ENCODE measurements at regions not wholly inside any gene's neighbourhood (a gene's known extent, or its start where the extent isn't known, plus 50 kb on each side); places are given as distances from the start of the nearest gene placed in this dataset.

GRCh38 chr5:104237586-104237985 lies 675.0 kb upstream of the NUDT12 start:
- Mint-ChIP-seq H3K9me3 (peaks cover 3% of the 10 kb centered on the region), H3K4me3 (no peak overlapping the region), H3K27ac (no peak overlapping the region), H3K36me3 (ENCODE audit: low read depth) (no peaks in the 10 kb centered on the region), H3K4me1 (ENCODE audit: low read depth) (no peaks in the 10 kb centered on the region), H3K27me3 (no peaks in the 10 kb centered on the region)
- intact Hi-C loops (cut with micrococcal nuclease): no loop called here

GRCh38 chr5:104223885-104224773 lies 661.5 kb upstream of the NUDT12 start:
- H3K4me3 Mint-ChIP-seq: no peak overlapping the region
- H3K9me3 Mint-ChIP-seq: no peaks in the 10 kb centered on the region
- H3K27ac Mint-ChIP-seq: no peak overlapping the region
- H3K4me1 Mint-ChIP-seq (ENCODE audit: low read depth): no peaks in the 10 kb centered on the region
- intact Hi-C loops (cut with micrococcal nuclease): no loop called here
- H3K36me3 Mint-ChIP-seq (ENCODE audit: low read depth): no peaks in the 10 kb centered on the region
- no peaks in the 10 kb centered on the region for H3K27me3 Mint-ChIP-seq

GRCh38 chr5:104218200-104218599 lies 655.6 kb upstream of the NUDT12 start:
- H3K4me3 Mint-ChIP-seq: no peak overlapping the region
- intact Hi-C loops (cut with micrococcal nuclease): no loop called here
- no peaks in the 10 kb centered on the region for H3K36me3 Mint-ChIP-seq (ENCODE audit: low read depth)
- H3K4me1 Mint-ChIP-seq (ENCODE audit: low read depth): no peaks in the 10 kb centered on the region
- no peaks in the 10 kb centered on the region for H3K27me3 Mint-ChIP-seq
- H3K27ac Mint-ChIP-seq: no peak overlapping the region
- H3K9me3 Mint-ChIP-seq: no peaks in the 10 kb centered on the region

- no peaks in the 10 kb centered on the region for H3K27me3 Mint-ChIP-seq
- peaks cover 4% of the 10 kb centered on the region for H3K9me3 Mint-ChIP-seq
- H3K27ac Mint-ChIP-seq: no peak overlapping the region
- H3K4me3 Mint-ChIP-seq: no peak overlapping the region
- intact Hi-C loops (cut with micrococcal nuclease): no loop called here
- no peaks in the 10 kb centered on the region for H3K36me3 Mint-ChIP-seq (ENCODE audit: low read depth)
- H3K4me1 Mint-ChIP-seq (ENCODE audit: low read depth): no peaks in the 10 kb centered on the region
Observed at GRCh38 chr5:104213216-104213615, 650.6 kb upstream of the NUDT12 start.

- intact Hi-C loops (cut with micrococcal nuclease): no loop called here
Observed at GRCh38 chr5:104199771-104200170, 637.2 kb upstream of the NUDT12 start.

GRCh38 chr5:104198156-104198555 lies 635.6 kb upstream of the NUDT12 start:
- no peaks in the 10 kb centered on the region for H3K4me1 Mint-ChIP-seq (ENCODE audit: low read depth)
- no peaks in the 10 kb centered on the region for H3K27me3 Mint-ChIP-seq
- no peak overlapping the region for H3K27ac Mint-ChIP-seq
- no peaks in the 10 kb centered on the region for H3K36me3 Mint-ChIP-seq (ENCODE audit: low read depth)
- no peaks in the 10 kb centered on the region for H3K9me3 Mint-ChIP-seq
- H3K4me3 Mint-ChIP-seq: no peak overlapping the region
- intact Hi-C loops (cut with micrococcal nuclease): no loop called here

More at GRCh38 chr5:104199771-104200170, 637.2 kb upstream of the NUDT12 start:
- no peak overlapping the region for H3K27ac Mint-ChIP-seq
- no peaks in the 10 kb centered on the region for H3K36me3 Mint-ChIP-seq (ENCODE audit: low read depth)
- H3K9me3 Mint-ChIP-seq: no peaks in the 10 kb centered on the region
- no peaks in the 10 kb centered on the region for H3K27me3 Mint-ChIP-seq
- H3K4me3 Mint-ChIP-seq: no peak overlapping the region
- no peaks in the 10 kb centered on the region for H3K4me1 Mint-ChIP-seq (ENCODE audit: low read depth)

GRCh38 chr5:104189909-104190308 lies 627.3 kb upstream of the NUDT12 start:
- Mint-ChIP-seq H3K27me3 (no peaks in the 10 kb centered on the region), H3K36me3 (ENCODE audit: low read depth) (no peaks in the 10 kb centered on the region), H3K4me3 (no peak overlapping the region), H3K9me3 (peaks cover 40% of the 10 kb centered on the region), H3K4me1 (ENCODE audit: low read depth) (no peaks in the 10 kb centered on the region), H3K27ac (no peak overlapping the region)
- intact Hi-C loops (cut with micrococcal nuclease): no loop called here

GRCh38 chr5:104189031-104189430 lies 626.4 kb upstream of the NUDT12 start:
- peaks cover 40% of the 10 kb centered on the region for H3K9me3 Mint-ChIP-seq
- no peak overlapping the region for H3K27ac Mint-ChIP-seq
- H3K27me3 Mint-ChIP-seq: no peaks in the 10 kb centered on the region
- no peak overlapping the region for H3K4me3 Mint-ChIP-seq
- no peaks in the 10 kb centered on the region for H3K36me3 Mint-ChIP-seq (ENCODE audit: low read depth)
- no peaks in the 10 kb centered on the region for H3K4me1 Mint-ChIP-seq (ENCODE audit: low read depth)
- intact Hi-C loops (cut with micrococcal nuclease): no loop called here

GRCh38 chr5:104187656-104188055 lies 625.1 kb upstream of the NUDT12 start:
- no peak overlapping the region for H3K4me3 Mint-ChIP-seq
- H3K36me3 Mint-ChIP-seq (ENCODE audit: low read depth): no peaks in the 10 kb centered on the region
- no peaks in the 10 kb centered on the region for H3K27me3 Mint-ChIP-seq
- no peaks in the 10 kb centered on the region for H3K4me1 Mint-ChIP-seq (ENCODE audit: low read depth)
- intact Hi-C loops (cut with micrococcal nuclease): no loop called here
- H3K27ac Mint-ChIP-seq: no peak overlapping the region
- H3K9me3 Mint-ChIP-seq: peaks cover 40% of the 10 kb centered on the region

- Mint-ChIP-seq H3K4me1 (ENCODE audit: low read depth) (no peaks in the 10 kb centered on the region), H3K36me3 (ENCODE audit: low read depth) (no peaks in the 10 kb centered on the region), H3K27me3 (no peaks in the 10 kb centered on the region), H3K27ac (no peak overlapping the region), H3K4me3 (no peak overlapping the region), H3K9me3 (peaks cover 42% of the 10 kb centered on the region)
- intact Hi-C loops (cut with micrococcal nuclease): no loop called here
Observed at GRCh38 chr5:104186510-104186909, 623.9 kb upstream of the NUDT12 start.

GRCh38 chr5:104186100-104186499 lies 623.5 kb upstream of the NUDT12 start:
- intact Hi-C loops (cut with micrococcal nuclease): no loop called here
- Mint-ChIP-seq H3K27me3 (no peaks in the 10 kb centered on the region), H3K36me3 (ENCODE audit: low read depth) (no peaks in the 10 kb centered on the region), H3K4me1 (ENCODE audit: low read depth) (no peaks in the 10 kb centered on the region), H3K4me3 (no peak overlapping the region), H3K27ac (no peak overlapping the region), H3K9me3 (peaks cover 46% of the 10 kb centered on the region)

- Mint-ChIP-seq H3K27me3 (no peaks in the 10 kb centered on the region), H3K4me3 (no peak overlapping the region), H3K4me1 (ENCODE audit: low read depth) (no peaks in the 10 kb centered on the region), H3K36me3 (ENCODE audit: low read depth) (no peaks in the 10 kb centered on the region), H3K27ac (no peak overlapping the region), H3K9me3 (peaks cover 65% of the 10 kb centered on the region)
- intact Hi-C loops (cut with micrococcal nuclease): no loop called here
Observed at GRCh38 chr5:104184264-104184663, 621.7 kb upstream of the NUDT12 start.

GRCh38 chr5:104178829-104179456 lies 616.4 kb upstream of the NUDT12 start:
- intact Hi-C loops (cut with micrococcal nuclease): loop anchor here (10.0 kb wide), 1 partner anchor 594 kb away; no protein-coding TSS in a partner anchor
- peaks cover 39% of the 10 kb centered on the region for H3K9me3 Mint-ChIP-seq
- H3K4me3 Mint-ChIP-seq: no peak overlapping the region
- H3K27me3 Mint-ChIP-seq: no peaks in the 10 kb centered on the region
- H3K36me3 Mint-ChIP-seq (ENCODE audit: low read depth): no peaks in the 10 kb centered on the region
- H3K4me1 Mint-ChIP-seq (ENCODE audit: low read depth): no peaks in the 10 kb centered on the region
- no peak overlapping the region for H3K27ac Mint-ChIP-seq

- no peaks in the 10 kb centered on the region for H3K36me3 Mint-ChIP-seq (ENCODE audit: low read depth)
- H3K27ac Mint-ChIP-seq: no peak overlapping the region
- peaks cover 39% of the 10 kb centered on the region for H3K9me3 Mint-ChIP-seq
- no peaks in the 10 kb centered on the region for H3K4me1 Mint-ChIP-seq (ENCODE audit: low read depth)
- H3K27me3 Mint-ChIP-seq: no peaks in the 10 kb centered on the region
- intact Hi-C loops (cut with micrococcal nuclease): loop anchor here (10.0 kb wide), 1 partner anchor 593 kb away; no protein-coding TSS in a partner anchor
- H3K4me3 Mint-ChIP-seq: no peak overlapping the region
Observed at GRCh38 chr5:104178066-104178465, 615.5 kb upstream of the NUDT12 start.
